Endothelial cell of umbilical vein (primary cell): ENCODE measurements at regions not wholly inside any gene's neighbourhood (a gene's known extent, or its start where the extent isn't known, plus 50 kb on each side); places are given as distances from the start of the nearest gene placed in this dataset.

ENCODE experiments used
- BruUV-seq: library from RNA; stranded (reverse); fragments of 400-500 nt; replicated peaks from 2 replicates; lab custom pipeline; 2021; lab: Mats Ljungman, UMichigan
- CTCF ChIA-PET: fragments of 300-600, 350-600 bp; sonication (Branson Sonifier 250); formaldehyde crosslinking; loops from one replicate; lab custom pipeline; 2021; ENCODE audit warnings: antibody characterized with exemption, inconsistent platforms; lab: Charles Lee
- POLR2A ChIA-PET: fragments of 300-600, 350-600 bp; sonication (Branson Sonifier 250); formaldehyde crosslinking; loops from one replicate; lab custom pipeline; 2021; ENCODE audit warnings: antibody characterized with exemption, inconsistent platforms; lab: Charles Lee
- DNase-seq: peaks from one replicate; pipeline ENCODE4 v3.0.0-alpha.2; 2011; ENCODE audit warnings: low read depth, low spot score
- FAIRE-seq: peaks from 2 replicates; lab custom pipeline; 2011; peaks lifted over from hg19 to GRCh38; lab: Jason Lieb, UNC
- H2AFZ ChIP-seq: 2 replicates; pipeline ENCODE4 v1.6.0; 2012; ENCODE audit warnings: low read depth, low read length, control low read depth, inconsistent platforms
- H3K27ac ChIP-seq: 2 replicates; pipeline ENCODE4 v1.5.1; 2011; ENCODE audit warnings: low read depth, mild to moderate bottlenecking, control low read depth, low read length, moderate library complexity; ENCODE audit not compliant: insufficient read depth
- H3K27me3 ChIP-seq, 2 experiments: 2 replicates each; pipeline versions ENCODE4 v1.6.0 to v1.6.1; 2011; ENCODE audit warnings: low read length in 2 of 2, mixed read lengths in 1 of 2; ENCODE audit not compliant: control insufficient read depth in 2 of 2, insufficient read depth in 2 of 2
- H3K36me3 ChIP-seq, 2 experiments: 2 replicates in 1 of 2; 3 replicates in 1 of 2; pipeline ENCODE4 v1.5.1; 2011; ENCODE audit warnings: low read length in 2 of 2, mild to moderate bottlenecking in 1 of 2, moderate library complexity in 1 of 2; ENCODE audit not compliant: control insufficient read depth in 2 of 2, insufficient read depth in 2 of 2; ENCODE audit errors: extremely low read depth in 1 of 2
- H3K4me1 ChIP-seq: 3 replicates; pipeline ENCODE4 v1.5.1; 2011; ENCODE audit warnings: mild to moderate bottlenecking, low read length; ENCODE audit not compliant: control insufficient read depth, insufficient read depth; ENCODE audit errors: extremely low read depth
- H3K4me2 ChIP-seq: 2 replicates; pipeline ENCODE4 v1.6.1; 2011; ENCODE audit warnings: low read length, control low read depth, mixed read lengths; ENCODE audit not compliant: insufficient read depth
- H3K4me3 ChIP-seq, 3 experiments: fragments of 200-600 bp in 1 of 3; sonication (generic), shearing (Covaris generic) in 1 of 3; replicated peaks in 1 of 3; 2 replicates each; pipeline ENCODE4 v1.5.1; 2011 to 2016; ENCODE audit warnings: control low read depth in 3 of 3, low read length in 3 of 3, mild to moderate bottlenecking in 2 of 3, inconsistent platforms in 1 of 3, low read depth in 1 of 3, moderate library complexity in 1 of 3; ENCODE audit not compliant: insufficient read depth in 1 of 3
- H3K79me2 ChIP-seq: 2 replicates; pipeline ENCODE4 v1.6.0; 2012; ENCODE audit warnings: low read length, inconsistent platforms; ENCODE audit not compliant: control insufficient read depth, insufficient read depth
- H3K9ac ChIP-seq: replicated peaks from 2 replicates; pipeline ENCODE3; 2011; ENCODE audit warnings: low read length, control low read depth; ENCODE audit not compliant: insufficient read depth; ENCODE audit errors: extremely low read depth
- H3K9me1 ChIP-seq: replicated peaks from 3 replicates; pipeline ENCODE4 v1.6.0; 2011; ENCODE audit warnings: mild to moderate bottlenecking, low read length; ENCODE audit not compliant: control insufficient read depth, insufficient read depth; ENCODE audit errors: extremely low read depth
- H3K9me3 ChIP-seq: replicated peaks from 2 replicates; pipeline ENCODE4 v1.5.1; 2012; ENCODE audit warnings: low read length, inconsistent platforms; ENCODE audit not compliant: control insufficient read depth, insufficient read depth
- H4K20me1 ChIP-seq: replicated peaks from 2 replicates; pipeline ENCODE3; 2011; ENCODE audit warnings: mild to moderate bottlenecking, low read length; ENCODE audit not compliant: control insufficient read depth, insufficient read depth; ENCODE audit errors: extremely low read depth
- EZH2 ChIP-seq: IDR thresholded peaks from 2 replicates; pipeline ENCODE4 v1.6.1; 2012; ENCODE audit warnings: borderline replicate concordance, low read depth, mild to moderate bottlenecking, moderate library complexity, low read length, inconsistent platforms; ENCODE audit not compliant: severe bottlenecking
- FOS ChIP-seq: IDR thresholded peaks from 2 replicates; pipeline ENCODE4 v1.6.1; 2011; ENCODE audit warnings: mild to moderate bottlenecking, low read length, moderate library complexity, borderline replicate concordance; ENCODE audit not compliant: insufficient read depth
- GATA2 ChIP-seq: IDR thresholded peaks from 2 replicates; pipeline ENCODE4 v1.7.0; 2011; ENCODE audit warnings: low read depth, mild to moderate bottlenecking, moderate library complexity, mixed read lengths, low read length; ENCODE audit not compliant: insufficient read length, insufficient read depth
- JUN ChIP-seq: IDR thresholded peaks from 2 replicates; pipeline ENCODE4 v1.6.1; 2011; ENCODE audit warnings: borderline replicate concordance, low read depth; ENCODE audit not compliant: insufficient read length, insufficient read depth
- MAX ChIP-seq: IDR thresholded peaks from 2 replicates; pipeline ENCODE4 v1.6.1; 2011; ENCODE audit not compliant: insufficient read depth, insufficient read length
- MYC ChIP-seq: IDR thresholded peaks from one replicate; pipeline ENCODE4 v1.6.1; 2011; ENCODE audit warnings: mild to moderate bottlenecking, low read depth, low read length
- POLR2A ChIP-seq: IDR thresholded peaks from 2 replicates; pipeline ENCODE4 v1.6.1; 2012; ENCODE audit warnings: low read depth, mild to moderate bottlenecking, control low read depth, low read length
- POLR2AphosphoS5 ChIP-seq: IDR thresholded peaks from 2 replicates; pipeline ENCODE4 v1.6.1; 2012; ENCODE audit warnings: low read depth, mild to moderate bottlenecking, control low read depth, low read length, moderate library complexity; ENCODE audit not compliant: insufficient read depth
- dilution Hi-C: fragments of 300-500 bp; cut with MboI; formaldehyde crosslinking; loops from one replicate; pipeline ENCODE4 v1.15.0; 2019; ENCODE audit warnings: low sequenced_read_pairs; ENCODE audit not compliant: extremely low pct_ligation_motif_present
- intact Hi-C: fragments of 100-400 bp; cut with micrococcal nuclease; formaldehyde crosslinking; loops from one replicate; pipeline ENCODE4 v1.10.0; 2022
- TF ChIP-seq, protein P1 (sequence below), 2 donors: IDR thresholded peaks; 1 replicate in 1 of 2; 2 replicates in 1 of 2; pipeline ENCODE4 v1.5.1; 2011; ENCODE audit warnings: low read length in 2 of 2, mild to moderate bottlenecking in 2 of 2, moderate library complexity in 2 of 2, control low read depth in 1 of 2, inconsistent platforms in 1 of 2, low read depth in 1 of 2; ENCODE audit not compliant: insufficient read depth in 1 of 2; ENCODE audit errors: extremely low read depth in 1 of 2

DNA sequence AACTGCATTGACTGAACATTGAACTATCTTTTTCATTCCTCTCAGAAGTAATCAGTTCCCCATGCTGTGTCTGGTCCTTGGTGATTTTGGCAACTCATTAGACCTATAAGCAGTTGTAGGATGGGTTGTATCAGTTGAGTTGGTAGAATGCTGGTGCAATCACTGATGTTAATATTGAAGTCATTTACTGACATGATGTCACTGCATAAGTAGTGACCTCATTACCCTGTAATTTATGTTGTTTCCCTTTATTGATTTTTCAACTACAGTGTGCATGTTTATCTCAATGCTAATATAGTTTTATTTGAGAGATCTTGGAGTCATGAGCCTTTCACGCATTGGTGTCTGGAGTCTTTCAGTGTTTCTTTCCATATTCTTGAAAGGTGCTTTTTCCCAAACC is 275.0 kb downstream of the SPATA31D1 start:
- no peak overlapping the region for H3K4me2 ChIP-seq
- no peaks in the 10 kb centered on the region for H3K4me1 ChIP-seq
- no peak overlapping the region for H3K9ac ChIP-seq
- POLR2A ChIA-PET, result no interaction called here
- FAIRE-seq (no peak), DNase-seq (no peak)
- no peak overlapping the region for H3K4me3 ChIP-seq
- intact Hi-C loops (no loop called here), dilution Hi-C loops (no loop called here)
- no peaks in the 10 kb centered on the region for H3K27me3 ChIP-seq
- H4K20me1 ChIP-seq, result no peaks in the 10 kb centered on the region
- no peaks in the 10 kb centered on the region for H3K9me3 ChIP-seq
- H3K36me3 ChIP-seq, result no peaks in the 10 kb centered on the region
- BruUV-seq, result no TSS peak
- no peak overlapping the region for H2AFZ ChIP-seq
- no peak for TF ChIP-seq EZH2
- no peaks in the 10 kb centered on the region for H3K79me2 ChIP-seq
- H3K27ac ChIP-seq, result no peak overlapping the region
- CTCF ChIA-PET, result no interaction called here
- no peaks in the 10 kb centered on the region for H3K9me1 ChIP-seq

GRCh38 chr9:82271106-82271561 is 282.6 kb downstream of the SPATA31D1 start:
- TF ChIP-seq GATA2 (no peak), MAX (no peak), POLR2AphosphoS5 (no peak), FOS (no peak), EZH2 (no peak), POLR2A (no peak), JUN (no peak), MYC (no peak)
- TF ChIP-seq, protein P1, sequence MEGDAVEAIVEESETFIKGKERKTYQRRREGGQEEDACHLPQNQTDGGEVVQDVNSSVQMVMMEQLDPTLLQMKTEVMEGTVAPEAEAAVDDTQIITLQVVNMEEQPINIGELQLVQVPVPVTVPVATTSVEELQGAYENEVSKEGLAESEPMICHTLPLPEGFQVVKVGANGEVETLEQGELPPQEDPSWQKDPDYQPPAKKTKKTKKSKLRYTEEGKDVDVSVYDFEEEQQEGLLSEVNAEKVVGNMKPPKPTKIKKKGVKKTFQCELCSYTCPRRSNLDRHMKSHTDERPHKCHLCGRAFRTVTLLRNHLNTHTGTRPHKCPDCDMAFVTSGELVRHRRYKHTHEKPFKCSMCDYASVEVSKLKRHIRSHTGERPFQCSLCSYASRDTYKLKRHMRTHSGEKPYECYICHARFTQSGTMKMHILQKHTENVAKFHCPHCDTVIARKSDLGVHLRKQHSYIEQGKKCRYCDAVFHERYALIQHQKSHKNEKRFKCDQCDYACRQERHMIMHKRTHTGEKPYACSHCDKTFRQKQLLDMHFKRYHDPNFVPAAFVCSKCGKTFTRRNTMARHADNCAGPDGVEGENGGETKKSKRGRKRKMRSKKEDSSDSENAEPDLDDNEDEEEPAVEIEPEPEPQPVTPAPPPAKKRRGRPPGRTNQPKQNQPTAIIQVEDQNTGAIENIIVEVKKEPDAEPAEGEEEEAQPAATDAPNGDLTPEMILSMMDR (IDR thresholded peaks at IDR 0.05; ENCODE audit: extremely low read depth in 1 of 2, insufficient read depth in 1 of 2, low read depth in 1 of 2, low read length in 2 of 2), result no peak
- Histone ChIP-seq H3K4me1 (no peaks in the 10 kb centered on the region), H4K20me1 (no peaks in the 10 kb centered on the region), H3K9me3 (no peaks in the 10 kb centered on the region), H3K4me2 (no peak overlapping the region), H3K79me2 (no peaks in the 10 kb centered on the region), H3K27ac (no peak overlapping the region), H3K9me1 (no peaks in the 10 kb centered on the region), H3K9ac (no peak overlapping the region), H3K36me3 (no peaks in the 10 kb centered on the region), H2AFZ (no peak overlapping the region), H3K4me3 (no peak overlapping the region), H3K27me3 (no peaks in the 10 kb centered on the region)
- dilution Hi-C loops, result no loop called here
- CTCF ChIA-PET, result no interaction called here
- FAIRE-seq (no peak), DNase-seq (no peak)
- POLR2A ChIA-PET, result no interaction called here
- no TSS peak for BruUV-seq
- intact Hi-C loops, result no loop called here
